ENCODE measurements at regions not wholly inside any gene's neighbourhood (a gene's known extent, or its start where the extent isn't known, plus 50 kb on each side); places are given as distances from the start of the nearest gene placed in this dataset.

GRCh38 chr6:55664591-55665587, 85.9 kb upstream of the HMGCLL1 start:
- Mint-ChIP-seq H3K4me1 (ENCODE audit: low read depth) (peaks cover 15% of the 10 kb centered on the region), H3K4me3 (ENCODE audit: unreplicated experiment) (no peak overlapping the region), H3K27me3 (ENCODE audit: low read depth) (no peaks in the 10 kb centered on the region), H3K9me3 (ENCODE audit: low read depth) (peaks cover 40% of the 10 kb centered on the region), H3K36me3 (ENCODE audit: low read depth) (peaks cover 5% of the 10 kb centered on the region), H3K27ac (ENCODE audit: unreplicated experiment) (no peak overlapping the region)
- TF ChIP-seq CTCF (IDR thresholded peaks at IDR 0.05) = no peak
- no peak for DNase-seq (ENCODE audit: low spot score)

- H3K4me3 Mint-ChIP-seq (ENCODE audit: unreplicated experiment) = no peak overlapping the region
- H3K9me3 Mint-ChIP-seq (ENCODE audit: low read depth) = peaks cover 40% of the 10 kb centered on the region
- H3K36me3 Mint-ChIP-seq (ENCODE audit: low read depth) = peaks cover 5% of the 10 kb centered on the region
- H3K27me3 Mint-ChIP-seq (ENCODE audit: low read depth) = no peaks in the 10 kb centered on the region
- H3K27ac Mint-ChIP-seq (ENCODE audit: unreplicated experiment) = no peak overlapping the region
- H3K4me1 Mint-ChIP-seq (ENCODE audit: low read depth) = peaks cover 11% of the 10 kb centered on the region
- no peak for TF ChIP-seq CTCF (IDR thresholded peaks at IDR 0.05)
- no peak for DNase-seq (ENCODE audit: low spot score)
Observed at GRCh38 chr6:55663914-55664313, 84.9 kb upstream of the HMGCLL1 start.

- no peak for TF ChIP-seq CTCF (IDR thresholded peaks at IDR 0.05)
- no peak for DNase-seq (ENCODE audit: low spot score)
- H3K9me3 Mint-ChIP-seq (ENCODE audit: low read depth) = peaks cover 39% of the 10 kb centered on the region
- H3K4me1 Mint-ChIP-seq (ENCODE audit: low read depth) = peaks cover 2% of the 10 kb centered on the region
- H3K4me3 Mint-ChIP-seq (ENCODE audit: unreplicated experiment) = no peak overlapping the region
- no peaks in the 10 kb centered on the region for H3K27me3 Mint-ChIP-seq (ENCODE audit: low read depth)
- H3K36me3 Mint-ChIP-seq (ENCODE audit: low read depth) = peaks cover 5% of the 10 kb centered on the region
- H3K27ac Mint-ChIP-seq (ENCODE audit: unreplicated experiment) = no peak overlapping the region
Observed at GRCh38 chr6:55659304-55659703, 80.3 kb upstream of the HMGCLL1 start.

- Mint-ChIP-seq H3K9me3 (ENCODE audit: low read depth) (peaks cover 5% of the 10 kb centered on the region), H3K27ac (ENCODE audit: unreplicated experiment) (no peak overlapping the region), H3K27me3 (ENCODE audit: low read depth) (no peaks in the 10 kb centered on the region), H3K4me1 (ENCODE audit: low read depth) (peaks cover 2% of the 10 kb centered on the region), H3K4me3 (ENCODE audit: unreplicated experiment) (no peak overlapping the region), H3K36me3 (ENCODE audit: low read depth) (no peaks in the 10 kb centered on the region)
- no peak for DNase-seq (ENCODE audit: low spot score)
- TF ChIP-seq CTCF (IDR thresholded peaks at IDR 0.05) = no peak
Observed at GRCh38 chr6:55654445-55654844, 75.5 kb upstream of the HMGCLL1 start.

- H3K27me3 Mint-ChIP-seq (ENCODE audit: low read depth) = no peaks in the 10 kb centered on the region
- H3K9me3 Mint-ChIP-seq (ENCODE audit: low read depth) = peaks cover 2% of the 10 kb centered on the region
- TF ChIP-seq CTCF (IDR thresholded peaks at IDR 0.05) = no peak
- DNase-seq (ENCODE audit: low spot score) = no peak
- H3K36me3 Mint-ChIP-seq (ENCODE audit: low read depth) = no peaks in the 10 kb centered on the region
- no peak overlapping the region for H3K4me3 Mint-ChIP-seq (ENCODE audit: unreplicated experiment)
- H3K4me1 Mint-ChIP-seq (ENCODE audit: low read depth) = no peaks in the 10 kb centered on the region
- H3K27ac Mint-ChIP-seq (ENCODE audit: unreplicated experiment) = no peak overlapping the region
Observed at GRCh38 chr6:55652429-55652828, 73.4 kb upstream of the HMGCLL1 start.

Measured in chondrocyte (in vitro differentiated cells).